ENCODE measurements at regions not wholly inside any gene's neighbourhood (a gene's known extent, or its start where the extent isn't known, plus 50 kb on each side); places are given as distances from the start of the nearest gene placed in this dataset.
"Not testable (repeated sequence)": the region's sequence is repeated elsewhere in the genome, so short reads cannot be mapped to it uniquely, and the experiment has no call there.

DNA sequence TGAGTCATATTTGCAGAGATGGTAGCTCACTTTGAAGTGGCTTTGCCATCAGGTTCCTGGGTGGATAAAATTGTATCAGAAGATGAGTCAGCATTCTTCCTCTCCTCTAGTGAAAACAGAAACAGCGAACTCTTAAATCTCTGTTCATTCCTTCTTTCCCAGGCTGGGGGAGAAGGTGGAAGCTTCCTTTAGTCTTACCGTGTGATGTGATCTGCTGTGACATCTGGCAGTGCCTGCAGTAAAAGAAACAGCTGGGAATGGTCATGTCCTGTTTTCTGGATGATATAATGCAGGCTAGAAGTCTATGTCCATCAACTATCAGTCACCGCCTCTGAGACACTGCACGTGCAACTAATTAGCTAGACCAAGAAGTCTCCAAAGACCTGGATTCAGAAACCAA is 171.6 kb downstream of the VAPA start:
- peak; percentile 19 for DNase-seq

DNA sequence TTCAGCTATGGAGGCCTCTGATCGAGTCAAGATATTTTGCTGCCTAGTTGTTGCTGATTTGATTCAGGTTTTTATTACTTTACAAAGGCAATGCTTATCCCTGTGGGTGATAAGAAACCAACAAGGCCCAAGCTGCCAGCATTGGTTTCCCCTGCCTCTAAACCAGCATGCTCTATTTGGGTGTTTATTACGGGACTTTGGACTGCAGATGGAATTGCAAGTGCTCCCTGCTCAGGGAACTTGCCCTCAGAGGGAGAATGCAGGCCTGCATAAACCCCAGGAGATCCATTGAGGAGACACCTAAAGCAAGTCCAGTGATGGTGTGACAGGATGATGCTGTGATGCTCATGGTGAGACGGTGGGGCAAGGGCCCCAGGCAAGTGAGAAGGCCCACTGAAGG is 172.1 kb downstream of the VAPA start:
- no peak for DNase-seq

DNA sequence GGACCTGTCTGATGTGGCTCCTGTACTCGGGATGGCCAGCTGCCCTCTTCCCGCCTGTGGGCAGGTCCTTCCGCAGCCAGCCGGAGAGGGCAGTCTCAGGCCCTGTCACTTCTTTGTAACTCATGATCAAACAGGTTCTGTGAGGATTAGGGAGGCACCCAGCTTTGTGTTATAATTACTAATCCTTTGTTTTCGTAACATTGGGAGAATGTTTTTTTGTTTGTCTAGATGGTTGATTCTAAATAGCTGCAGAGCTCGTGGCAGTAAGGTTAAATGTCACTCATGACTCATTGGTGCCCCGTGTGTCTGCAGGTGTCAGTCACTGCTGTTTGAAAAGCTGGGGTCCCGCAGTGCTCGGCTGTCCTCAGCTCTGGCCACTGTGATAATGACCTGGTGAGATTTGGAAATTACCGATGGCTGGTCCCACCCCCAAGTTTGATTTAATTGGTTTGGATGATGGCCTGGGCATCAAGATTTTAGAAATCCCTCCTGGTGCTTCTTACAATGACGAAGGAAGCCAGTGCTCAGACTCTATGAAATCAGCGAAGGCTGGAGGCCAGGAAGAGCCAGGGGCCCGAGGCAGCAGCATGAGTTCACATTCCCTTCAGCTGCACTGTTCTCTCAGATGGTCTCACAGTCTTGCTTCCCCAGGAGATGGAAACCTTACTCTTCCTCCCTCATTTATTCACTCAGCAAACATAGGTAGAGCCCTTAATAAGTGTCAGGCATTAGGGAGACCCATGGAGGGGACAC is 172.8 kb downstream of the VAPA start:
- no peak for DNase-seq

- no peak for DNase-seq
These were observed 174.9 kb downstream of the VAPA start for GRCh38 chr18:10088734-10089133.

- DNase-seq = no peak
These were observed 176.1 kb downstream of the VAPA start for GRCh38 chr18:10089881-10090280.

DNA sequence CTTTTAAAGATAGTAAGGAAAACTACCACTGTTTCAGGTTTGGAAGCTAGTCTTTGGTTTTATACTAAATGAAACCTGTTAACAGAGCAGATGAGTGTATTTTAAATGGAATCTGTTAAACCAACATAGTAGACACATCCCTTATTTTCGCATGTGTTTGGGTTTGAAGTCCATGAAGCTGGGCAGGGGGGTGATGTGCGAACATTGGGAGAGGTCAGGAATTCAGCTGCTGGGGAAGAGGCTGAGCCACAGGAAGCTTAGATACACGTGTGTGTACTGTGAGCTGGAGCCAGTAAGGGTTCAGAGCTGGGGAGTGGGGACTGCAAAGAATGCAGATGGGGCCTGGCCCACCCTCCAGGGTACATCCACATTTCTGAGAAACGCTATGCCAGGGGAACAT is 176.9 kb downstream of the VAPA start:
- DNase-seq = no peak

- DNase-seq = no peak
These were observed 179.6 kb downstream of the VAPA start for GRCh38 chr18:10093445-10093844.

- DNase-seq = no peak
These were observed 180.3 kb downstream of the VAPA start for GRCh38 chr18:10094154-10094553.

- no peak for DNase-seq
These were observed 180.8 kb downstream of the VAPA start for GRCh38 chr18:10094655-10095054.

DNA sequence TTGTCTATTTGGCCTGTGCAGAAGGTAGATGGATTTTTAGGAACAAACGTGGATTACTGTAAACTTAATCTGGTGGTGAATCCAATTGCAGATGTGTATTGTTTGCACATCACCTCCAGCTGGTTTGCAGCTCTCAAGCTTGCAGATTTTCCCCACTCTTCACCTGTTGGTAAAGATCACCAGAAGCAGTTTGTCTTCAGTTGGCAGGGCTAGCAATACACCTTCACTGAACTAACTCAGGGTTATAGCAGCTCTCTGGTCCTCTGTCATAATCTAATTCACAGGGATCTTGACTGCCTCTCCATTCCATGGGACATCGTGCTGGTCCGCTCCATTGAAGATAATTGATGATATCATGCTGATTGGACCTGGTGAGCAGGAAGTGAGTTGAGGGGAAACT is 181.5 kb downstream of the VAPA start:
- no peak for DNase-seq

GRCh38 chr18:10099539-10100140 is 185.8 kb downstream of the VAPA start:
- DNase-seq = peak; percentile 60

GRCh38 chr18:10100196-10100595 is 186.4 kb downstream of the VAPA start:
- peak; percentile 60 for DNase-seq

- DNase-seq = peak; percentile 60
These were observed 187.3 kb downstream of the VAPA start for GRCh38 chr18:10100941-10101701.

DNA sequence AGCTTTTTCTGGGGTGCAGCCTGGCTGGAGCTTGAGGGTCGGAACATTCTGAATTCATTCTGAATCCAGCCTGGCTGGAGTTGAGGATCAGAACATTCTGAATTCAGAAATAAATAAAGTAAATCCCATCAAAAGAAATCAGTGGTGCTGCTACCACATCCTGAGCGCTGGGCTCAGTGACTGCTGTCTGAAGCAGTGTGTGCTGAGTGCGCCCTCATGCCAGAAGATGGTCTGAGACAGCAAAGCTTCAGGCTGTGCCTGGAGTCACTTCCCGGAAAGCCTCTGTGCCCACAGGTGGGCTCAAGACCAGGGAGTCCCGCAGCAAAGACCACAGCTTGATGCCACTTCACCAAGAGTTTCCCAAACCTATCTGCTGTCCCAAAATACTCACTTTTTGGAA is 187.9 kb downstream of the VAPA start:
- no peak for DNase-seq

DNA sequence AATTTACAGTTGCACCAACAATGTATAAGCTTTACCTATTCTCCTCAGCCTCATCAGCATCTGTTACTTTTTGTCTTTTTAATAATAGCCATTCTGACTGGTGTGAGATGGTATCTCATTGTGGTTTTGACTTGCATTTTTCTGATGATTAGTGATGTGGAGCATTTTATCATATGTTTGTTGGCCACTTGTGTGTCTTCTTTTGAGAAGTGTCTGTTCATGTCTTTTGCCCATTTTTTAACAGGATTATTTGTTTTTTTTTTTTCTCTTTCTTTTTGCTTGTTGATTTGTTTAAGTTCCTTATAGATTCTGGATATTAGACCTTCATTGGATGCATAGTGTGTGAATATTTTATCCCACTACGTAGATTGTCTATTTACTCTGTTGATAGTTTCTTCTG is 191.3 kb downstream of the VAPA start:
- DNase-seq = not testable (repeated sequence)

- no peak for DNase-seq
These were observed 197.4 kb downstream of the VAPA start for GRCh38 chr18:10111191-10111590.

DNA sequence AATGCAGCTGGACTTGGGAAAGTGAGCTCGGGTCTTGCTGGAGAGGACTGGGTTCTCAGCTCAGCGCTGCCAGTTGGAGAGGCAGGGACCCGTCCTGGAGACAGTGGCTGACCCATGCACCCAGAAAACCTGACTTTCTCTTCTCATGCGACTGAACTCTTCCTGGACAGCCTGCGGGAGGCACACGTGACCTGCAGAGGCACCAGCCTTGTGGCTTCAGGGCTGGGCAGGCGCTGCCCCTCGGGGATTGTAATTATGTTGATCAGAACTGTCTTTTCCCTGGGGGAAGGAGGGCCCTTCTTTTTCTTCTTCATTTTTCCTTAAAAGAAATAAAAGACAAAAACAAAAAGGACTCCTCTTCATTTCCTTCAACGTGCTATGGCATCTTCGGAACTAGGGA is 198.1 kb downstream of the VAPA start:
- no peak for DNase-seq

DNA sequence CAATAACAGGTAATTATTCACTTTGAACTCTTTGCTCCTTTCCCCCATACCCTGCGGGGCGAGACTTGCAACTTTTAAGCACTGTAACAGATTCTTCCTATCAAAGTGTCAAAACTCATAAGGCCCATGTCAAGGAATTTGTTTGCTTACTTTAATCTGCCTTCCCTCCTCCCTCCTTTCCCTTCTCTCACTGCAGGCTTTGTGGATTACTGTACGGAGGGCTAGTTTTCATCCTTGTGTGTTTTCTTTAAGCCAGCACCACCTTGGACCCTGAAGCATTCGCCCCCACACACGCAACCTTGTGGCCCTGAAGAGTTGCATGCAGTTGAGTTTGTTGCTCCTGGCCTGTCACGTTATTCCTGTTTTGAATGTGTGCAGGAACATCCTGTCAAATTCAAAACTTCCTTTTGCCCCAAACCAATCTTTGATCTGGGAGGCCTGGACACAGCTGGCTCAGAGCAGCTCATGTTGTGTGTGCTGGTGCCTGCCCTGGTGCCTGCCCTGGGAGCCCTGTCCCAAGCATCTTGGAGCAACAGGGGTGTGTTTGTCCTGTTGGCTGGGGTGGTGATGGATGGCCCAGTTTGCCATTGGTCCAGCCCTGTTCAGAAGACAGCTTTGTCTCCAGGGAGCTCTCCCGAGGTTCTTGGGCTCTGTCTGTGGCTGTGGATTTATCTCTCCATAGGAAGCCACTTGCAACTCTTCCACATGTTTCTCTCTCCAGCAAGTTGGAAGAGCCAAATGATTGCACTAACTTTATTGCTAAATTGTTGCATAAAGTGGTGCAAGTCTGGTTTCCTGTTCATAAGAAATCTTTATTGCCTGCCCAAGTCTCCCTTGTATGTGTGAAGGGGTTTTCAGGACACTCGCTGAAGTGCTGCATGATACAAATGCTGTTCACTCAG is 199.6 kb downstream of the VAPA start:
- DNase-seq = no peak

DNA sequence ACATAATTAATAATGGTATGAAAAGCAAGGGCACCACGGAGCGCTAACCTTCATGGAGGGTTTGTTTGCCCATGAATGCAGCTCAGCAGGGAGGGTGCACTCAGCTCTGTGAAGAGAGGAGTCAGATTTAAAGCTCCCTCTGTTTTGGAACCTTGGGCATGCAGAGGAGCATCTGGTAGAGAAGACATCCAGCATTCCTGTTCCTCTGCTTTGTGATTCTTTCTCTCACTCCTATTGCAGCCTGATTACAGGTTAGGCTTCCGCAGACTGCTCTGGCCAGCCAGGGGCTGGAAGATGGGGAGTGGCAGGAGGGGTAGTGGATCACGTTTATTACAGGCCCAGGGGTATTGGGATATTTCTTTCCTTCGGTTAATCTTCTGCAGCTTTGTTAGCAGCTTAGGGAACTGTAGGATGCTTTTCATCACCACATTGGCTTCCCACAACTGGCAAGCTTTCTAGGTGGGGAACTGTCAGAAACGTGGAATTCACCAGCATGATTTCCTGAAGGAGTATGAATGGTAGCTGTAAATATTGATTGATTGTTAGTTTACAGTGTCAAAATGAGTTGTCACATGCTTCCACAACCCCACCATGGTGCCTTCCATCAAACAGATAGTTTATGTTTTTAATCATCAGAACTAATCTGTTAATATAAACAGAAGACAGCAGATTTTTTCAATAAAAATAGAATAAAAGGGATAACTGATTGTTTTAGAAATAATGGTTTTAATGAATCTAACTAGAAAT is 201.1 kb downstream of the VAPA start:
- DNase-seq = peak; percentile 22

DNA sequence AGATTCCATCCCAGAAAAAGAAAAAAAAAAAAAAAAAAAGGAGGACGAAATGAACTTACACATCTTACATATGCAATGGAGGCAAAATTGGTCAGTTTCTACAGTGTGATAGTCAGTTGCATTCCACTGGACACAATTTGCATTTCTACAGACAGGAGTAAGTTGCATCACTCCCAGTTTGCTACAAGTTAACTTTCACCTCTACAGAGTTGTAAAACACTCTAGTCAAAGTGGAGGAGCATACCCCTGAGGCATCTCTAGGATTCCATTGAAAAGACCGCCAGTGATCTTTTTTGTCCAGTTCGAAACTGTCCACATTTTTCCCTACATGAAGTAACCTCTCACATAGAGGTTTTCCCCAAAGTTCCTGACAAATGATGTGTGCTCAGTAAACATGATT is 202.8 kb downstream of the VAPA start:
- DNase-seq = no peak

DNA sequence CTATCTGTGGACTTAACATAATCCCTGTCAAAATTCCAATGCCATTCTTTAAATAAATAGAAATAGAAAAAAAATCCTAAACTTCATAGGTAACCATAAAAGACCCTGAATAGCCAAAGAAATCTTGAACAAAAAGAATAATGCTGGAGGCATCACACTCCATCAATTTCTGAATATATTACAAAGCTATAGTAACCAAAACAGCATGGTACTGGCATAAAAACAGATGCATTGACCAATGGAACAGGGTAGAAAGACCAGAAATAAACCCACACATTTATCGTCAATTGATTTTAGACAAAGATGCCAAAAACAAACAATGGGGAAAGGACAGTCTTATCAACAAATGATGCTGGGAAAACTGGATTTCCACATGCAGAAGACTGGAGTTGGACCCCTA is 205.7 kb downstream of the VAPA start:
- DNase-seq = no peak

- DNase-seq = peak; percentile 22
These were observed 206.2 kb downstream of the VAPA start for GRCh38 chr18:10119991-10120390.

Measured in skin of body (tissue), 1 donor.